IMR-90 (cell line): ENCODE measurements at regions not wholly inside any gene's neighbourhood (a gene's known extent, or its start where the extent isn't known, plus 50 kb on each side); places are given as distances from the start of the nearest gene placed in this dataset.
"Not testable (repeated sequence)": the region's sequence is repeated elsewhere in the genome, so short reads cannot be mapped to it uniquely, and the experiment has no call there.

Experiments
- ATAC-seq: fragments of 200-7000 bp; cut with Tn5 transposase; 2 replicates; pipeline ENCODE4 v1.9.1; 2020; ENCODE audit warnings: low read depth, mild to moderate bottlenecking, moderate library complexity
- BruUV-seq: library from RNA; stranded (reverse); fragments of 400-500 nt; replicated peaks from 2 replicates; lab custom pipeline; 2021; lab: Mats Ljungman, UMichigan
- CTCF ChIA-PET: fragments of 300-600 bp; formaldehyde crosslinking; extraction: SDS; loops from one replicate; lab custom pipeline; 2021; ENCODE audit warnings: antibody characterized with exemption; lab: Yijun Ruan, JAX
- POLR2A ChIA-PET: fragments of 300-600 bp; sonication (Branson Sonifier 250); formaldehyde crosslinking; loops from one replicate; lab custom pipeline; 2022; ENCODE audit warnings: antibody characterized with exemption; ENCODE audit not compliant: unreplicated experiment; lab: Charles Lee
- DNase-seq: peaks from one replicate; pipeline ENCODE4 v3.0.0; 2013
- H2AFZ ChIP-seq: replicated peaks from 2 replicates; pipeline ENCODE3; 2013; ENCODE audit warnings: low read length, mild to moderate bottlenecking; ENCODE audit not compliant: poor library complexity
- H2AK5ac ChIP-seq: 2 replicates; pipeline ENCODE4 v1.6.1; 2013; ENCODE audit warnings: low read depth, low read length, inconsistent platforms
- H2AK9ac ChIP-seq: replicated peaks from 2 replicates; pipeline ENCODE3; 2013; ENCODE audit warnings: mild to moderate bottlenecking, low read depth, low read length, moderate library complexity; ENCODE audit not compliant: poor library complexity
- H2BK120ac ChIP-seq: 2 replicates; pipeline ENCODE4 v1.6.1; 2013; ENCODE audit warnings: low read depth, low read length, inconsistent platforms
- H2BK15ac ChIP-seq: 3 replicates; pipeline ENCODE4 v1.6.1; 2013; ENCODE audit warnings: low read depth, low read length, inconsistent platforms
- H2BK20ac ChIP-seq: 2 replicates; pipeline ENCODE4 v1.6.1; 2013; ENCODE audit warnings: low read depth, mild to moderate bottlenecking, inconsistent platforms, low read length, moderate library complexity
- H2BK5ac ChIP-seq: 2 replicates; pipeline ENCODE4 v1.6.1; 2013; ENCODE audit warnings: mild to moderate bottlenecking, low read depth, low read length, inconsistent platforms; ENCODE audit not compliant: poor library complexity, severe bottlenecking
- H3K14ac ChIP-seq: replicated peaks from 2 replicates; pipeline ENCODE4 v1.6.1; 2013; ENCODE audit warnings: low read depth, low read length, inconsistent platforms
- H3K18ac ChIP-seq: 2 replicates; pipeline ENCODE4 v1.6.1; 2013; ENCODE audit warnings: low read depth, low read length, control low read depth
- H3K23ac ChIP-seq: 2 replicates; pipeline ENCODE4 v1.6.1; 2013; ENCODE audit warnings: low read depth, low read length, inconsistent platforms
- H3K27ac ChIP-seq: 2 replicates; pipeline ENCODE4 v1.5.1; 2013; ENCODE audit warnings: mild to moderate bottlenecking, control low read depth, low read length; ENCODE audit not compliant: insufficient read depth
- H3K27me3 ChIP-seq: 2 replicates; pipeline ENCODE4 v1.6.1; 2013; ENCODE audit warnings: low read length; ENCODE audit not compliant: control insufficient read depth, insufficient read depth
- H3K36me3 ChIP-seq: 2 replicates; pipeline ENCODE4 v1.6.1; 2013; ENCODE audit warnings: low read length, mixed read lengths; ENCODE audit not compliant: control insufficient read depth, insufficient read depth
- H3K4ac ChIP-seq: 2 replicates; pipeline ENCODE4 v1.6.1; 2013; ENCODE audit warnings: low read depth, low read length, inconsistent platforms
- H3K4me1 ChIP-seq: 2 replicates; pipeline ENCODE4 v1.6.1; 2013; ENCODE audit warnings: low read length, mixed read lengths; ENCODE audit not compliant: control insufficient read depth, insufficient read depth
- H3K4me2 ChIP-seq: 2 replicates; pipeline ENCODE4 v1.6.1; 2013; ENCODE audit warnings: low read depth, mild to moderate bottlenecking, control low read depth, low read length, moderate library complexity
- H3K4me3 ChIP-seq: 2 replicates; pipeline ENCODE4 v1.5.1; 2013; ENCODE audit warnings: low read depth, mild to moderate bottlenecking, control low read depth, low read length, moderate library complexity; ENCODE audit not compliant: insufficient read depth
- H3K56ac ChIP-seq: 2 replicates; pipeline ENCODE4 v1.6.1; 2013; ENCODE audit warnings: low read length, inconsistent platforms; ENCODE audit not compliant: insufficient read depth; ENCODE audit errors: extremely low read depth
- H3K79me1 ChIP-seq, 2 experiments: 2 replicates each; pipeline ENCODE4 v1.6.1; 2013; ENCODE audit warnings: low read length in 2 of 2, inconsistent platforms in 1 of 2, low read depth in 1 of 2
- H3K9ac ChIP-seq: 2 replicates; pipeline ENCODE4 v1.6.1; 2013; ENCODE audit warnings: low read depth, low read length, control low read depth
- H3K9me1 ChIP-seq: 2 replicates; pipeline ENCODE4 v1.6.1; 2013; ENCODE audit warnings: low read length, inconsistent platforms; ENCODE audit not compliant: insufficient read depth
- H3K9me3 ChIP-seq: 2 replicates; pipeline ENCODE4 v1.6.1; 2013; ENCODE audit warnings: low read length; ENCODE audit not compliant: control insufficient read depth, insufficient read depth
- H4K20me1 ChIP-seq: 2 replicates; pipeline ENCODE4 v1.6.1; 2013; ENCODE audit warnings: low read length, inconsistent platforms; ENCODE audit not compliant: insufficient read depth
- H4K5ac ChIP-seq: 2 replicates; pipeline ENCODE4 v1.6.1; 2013; ENCODE audit warnings: mild to moderate bottlenecking, low read depth, low read length, control low read depth
- H4K8ac ChIP-seq, 2 experiments: 2 replicates each; pipeline ENCODE4 v1.6.1; 2013; ENCODE audit warnings: low read depth in 2 of 2, low read length in 2 of 2, control low read depth in 1 of 2, inconsistent platforms in 1 of 2
- H4K91ac ChIP-seq: 2 replicates; pipeline ENCODE4 v1.6.1; 2013; ENCODE audit warnings: low read depth, low read length, inconsistent platforms; ENCODE audit not compliant: insufficient read depth
- MAFK ChIP-seq: IDR thresholded peaks from 2 replicates; pipeline ENCODE4 v1.6.1; 2012; ENCODE audit warnings: low read depth, low read length, improper control_type of control experiment
- RAD21 ChIP-seq: IDR thresholded peaks from 2 replicates; pipeline ENCODE4 v1.6.1; 2012; ENCODE audit warnings: low read length, improper control_type of control experiment
- RFX5 ChIP-seq: IDR thresholded peaks from 2 replicates; pipeline ENCODE4 v1.8.0; 2012; ENCODE audit warnings: low read depth, mild to moderate bottlenecking, low read length, moderate library complexity
- WGBS, 2 experiments: methylation state at CpG; one replicate each; pipeline versions ENCODE4 v1.1.5 to v1.1.7; 2013; ENCODE audit warnings: missing lambda C conversion rate in 2 of 2; ENCODE audit not compliant: insufficient read length in 1 of 2; ENCODE audit errors: extremely low coverage in 2 of 2; 5-methylcytosine and 5-hydroxymethylcytosine counted together
- dilution Hi-C: fragments of 300-500 bp; cut with HindIII; formaldehyde crosslinking; loops from one replicate; pipeline ENCODE4 v1.14.3; 2018; ENCODE audit warnings: low sequenced_read_pairs; ENCODE audit not compliant: unreplicated experiment
- in situ Hi-C: fragments of 300-500 bp; cut with MboI; formaldehyde crosslinking; loops from 3 replicates; pipeline ENCODE4 v1.14.3; 2019; ENCODE audit warnings: low sequenced_read_pairs, inconsistent platforms, mixed read lengths
- intact Hi-C: fragments of 100-400 bp; cut with micrococcal nuclease; formaldehyde crosslinking; loops from 2 replicates; pipeline ENCODE4 v1.10.0; 2022

GRCh38 chr5:108451269-108451668 is 69.4 kb upstream of the FBXL17 start:
- DNase-seq = no peak
- Histone ChIP-seq H3K14ac (no peak overlapping the region), H4K20me1 (no peaks in the 10 kb centered on the region), H3K4ac (no peak overlapping the region), H3K9me3 (0 out of 2 replicates have a peak, but pooled peaks cover 2% of the 10 kb centered on the region), H2BK15ac (no peak overlapping the region), H2BK5ac (no peak overlapping the region), H3K9ac (no peak overlapping the region), H2AK5ac (no peak overlapping the region), H3K56ac (no peak overlapping the region), H3K79me1 (no peaks in the 10 kb centered on the region), H2AK9ac (no peak overlapping the region), H2BK20ac (no peak overlapping the region), H3K4me3 (no peak overlapping the region), H2BK120ac (no peak overlapping the region), H4K91ac (no peak overlapping the region), H3K9me1 (no peaks in the 10 kb centered on the region), H4K8ac (no peak overlapping the region), H3K18ac (no peak overlapping the region), H4K5ac (no peak overlapping the region), H3K27ac (no peak overlapping the region), H3K23ac (no peak overlapping the region), H3K27me3 (no peaks in the 10 kb centered on the region), H3K36me3 (no peaks in the 10 kb centered on the region), H2AFZ (no peak overlapping the region), H3K4me1 (no peaks in the 10 kb centered on the region), H3K4me2 (no peak overlapping the region)
- in situ Hi-C loops (no loop called here), intact Hi-C loops (no loop called here), dilution Hi-C loops (no loop called here)
- CTCF ChIA-PET = no interaction called here
- ATAC-seq = no peak
- BruUV-seq = no TSS peak
- POLR2A ChIA-PET = no interaction called here
- TF ChIP-seq RFX5 = no peak
- 0 out of 2 replicates have a peak, but pooled peaks have one; percentile 14 for TF ChIP-seq RAD21
- no peak for TF ChIP-seq MAFK

DNA sequence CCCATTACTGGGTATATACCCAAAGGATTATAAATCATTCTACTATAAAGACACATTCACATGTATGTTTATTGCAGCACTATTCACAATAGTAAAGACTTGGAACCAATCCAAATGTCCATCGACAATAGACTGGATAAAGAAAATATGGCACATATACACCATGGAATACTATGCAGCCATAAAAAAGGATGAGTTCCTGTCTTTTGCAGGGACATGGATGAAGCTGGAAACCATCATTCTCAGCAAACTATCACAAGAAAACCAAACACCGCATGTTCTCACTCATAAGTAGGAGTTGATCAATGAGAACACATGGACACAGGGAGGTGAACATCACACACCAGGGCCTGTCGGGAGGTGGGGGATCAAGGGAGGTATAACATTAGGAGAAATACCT is 62.2 kb upstream of the FBXL17 start:
- H2AK9ac ChIP-seq, dilution Hi-C loops, H3K27me3 ChIP-seq, H2AFZ ChIP-seq, H2BK20ac ChIP-seq, intact Hi-C loops, H3K4ac ChIP-seq, H3K56ac ChIP-seq, H4K20me1 ChIP-seq, H3K18ac ChIP-seq, H3K4me2 ChIP-seq, H2BK5ac ChIP-seq, H3K79me1 ChIP-seq, H3K23ac ChIP-seq, H2BK120ac ChIP-seq, H2BK15ac ChIP-seq, CTCF ChIA-PET, H3K14ac ChIP-seq, ATAC-seq, H3K9ac ChIP-seq, POLR2A ChIA-PET, H3K4me3 ChIP-seq, in situ Hi-C loops, H3K36me3 ChIP-seq, H4K8ac ChIP-seq, BruUV-seq, H2AK5ac ChIP-seq, DNase-seq, H3K27ac ChIP-seq, H3K9me1 ChIP-seq, H3K4me1 ChIP-seq, H4K91ac ChIP-seq, H4K5ac ChIP-seq, H3K9me3 ChIP-seq: not testable (repeated sequence)
- WGBS, 2 experiments = no CpG with 5 or more reads among the region's 3 CpGs
